ENCODE measurements at regions not wholly inside any gene's neighbourhood (a gene's known extent, or its start where the extent isn't known, plus 50 kb on each side); places are given as distances from the start of the nearest gene placed in this dataset.

DNA sequence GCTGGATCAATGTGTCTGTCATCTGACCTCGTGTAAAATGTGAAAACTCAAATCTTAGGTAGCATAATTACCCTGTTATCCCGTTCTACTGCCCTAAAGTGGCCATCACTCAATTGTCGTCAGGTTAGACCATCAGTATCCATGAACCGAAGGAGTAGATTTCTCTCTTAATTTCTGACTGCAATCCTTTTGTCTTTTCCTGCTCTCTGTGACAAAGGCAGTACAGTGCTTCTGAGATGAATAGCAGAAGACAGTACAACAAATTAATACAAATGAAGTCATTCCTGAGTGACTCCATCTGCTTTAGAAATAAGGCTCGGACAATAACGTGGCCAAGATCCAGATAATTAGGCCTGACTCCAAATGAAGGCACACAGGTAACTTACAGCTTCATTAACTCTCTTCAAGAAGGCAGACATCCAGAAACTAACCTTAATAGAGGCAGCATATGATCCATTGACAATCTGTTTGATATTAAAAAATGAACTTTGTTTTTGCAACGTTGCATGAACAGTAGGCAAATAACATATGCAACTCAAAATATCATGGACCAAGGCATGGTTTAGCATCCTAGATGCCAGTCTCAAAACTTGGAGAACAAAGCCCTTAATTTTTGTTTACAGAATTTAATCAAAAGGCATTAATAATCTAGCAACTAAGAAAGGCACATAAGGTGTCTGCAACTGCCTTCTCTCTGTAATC is 96.7 kb upstream of the CDH20 start:
- TF ChIP-seq, protein P1, sequence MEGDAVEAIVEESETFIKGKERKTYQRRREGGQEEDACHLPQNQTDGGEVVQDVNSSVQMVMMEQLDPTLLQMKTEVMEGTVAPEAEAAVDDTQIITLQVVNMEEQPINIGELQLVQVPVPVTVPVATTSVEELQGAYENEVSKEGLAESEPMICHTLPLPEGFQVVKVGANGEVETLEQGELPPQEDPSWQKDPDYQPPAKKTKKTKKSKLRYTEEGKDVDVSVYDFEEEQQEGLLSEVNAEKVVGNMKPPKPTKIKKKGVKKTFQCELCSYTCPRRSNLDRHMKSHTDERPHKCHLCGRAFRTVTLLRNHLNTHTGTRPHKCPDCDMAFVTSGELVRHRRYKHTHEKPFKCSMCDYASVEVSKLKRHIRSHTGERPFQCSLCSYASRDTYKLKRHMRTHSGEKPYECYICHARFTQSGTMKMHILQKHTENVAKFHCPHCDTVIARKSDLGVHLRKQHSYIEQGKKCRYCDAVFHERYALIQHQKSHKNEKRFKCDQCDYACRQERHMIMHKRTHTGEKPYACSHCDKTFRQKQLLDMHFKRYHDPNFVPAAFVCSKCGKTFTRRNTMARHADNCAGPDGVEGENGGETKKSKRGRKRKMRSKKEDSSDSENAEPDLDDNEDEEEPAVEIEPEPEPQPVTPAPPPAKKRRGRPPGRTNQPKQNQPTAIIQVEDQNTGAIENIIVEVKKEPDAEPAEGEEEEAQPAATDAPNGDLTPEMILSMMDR (IDR thresholded peaks at IDR 0.05), result no peak
- TF ChIP-seq POLR2A (IDR thresholded peaks at IDR 0.05) (no peak), POLR2AphosphoS5 (IDR thresholded peaks at IDR 0.05; ENCODE audit: insufficient read depth in 1 of 2, low read depth in 1 of 2) (no peak)
